NCI-H1930 (cell line): ENCODE measurements at regions not wholly inside any gene's neighbourhood (a gene's known extent, or its start where the extent isn't known, plus 50 kb on each side); places are given as distances from the start of the nearest gene placed in this dataset.

Source experiments
- DNase-seq, 2 experiments: peaks; one replicate each; lab custom pipeline; 2025; lab: John Stamatoyannopoulos, UW

GRCh38 chr1:69244211-69244610 lies 323.5 kb upstream of the LRRC7 start:
- no peak for DNase-seq

DNA sequence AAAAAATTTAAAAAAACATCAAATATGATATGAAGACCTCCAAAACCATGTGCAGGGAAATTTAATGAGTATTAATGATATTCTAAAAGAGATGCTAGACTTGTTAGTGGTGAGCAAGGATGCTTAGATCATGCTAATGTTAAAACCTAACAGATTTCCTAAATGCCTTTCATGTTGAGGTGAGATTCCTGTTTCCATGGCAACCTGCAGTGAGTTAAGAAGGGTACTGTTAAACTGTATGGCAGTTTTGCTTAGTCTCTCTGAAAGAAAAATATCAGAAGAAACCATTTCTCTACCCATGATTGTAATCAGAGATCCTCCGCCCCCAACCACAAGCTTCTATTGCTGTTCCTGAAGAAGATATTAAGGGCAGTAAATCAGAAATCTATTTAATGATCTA lies 321.6 kb upstream of the LRRC7 start:
- DNase-seq, result no peak

DNA sequence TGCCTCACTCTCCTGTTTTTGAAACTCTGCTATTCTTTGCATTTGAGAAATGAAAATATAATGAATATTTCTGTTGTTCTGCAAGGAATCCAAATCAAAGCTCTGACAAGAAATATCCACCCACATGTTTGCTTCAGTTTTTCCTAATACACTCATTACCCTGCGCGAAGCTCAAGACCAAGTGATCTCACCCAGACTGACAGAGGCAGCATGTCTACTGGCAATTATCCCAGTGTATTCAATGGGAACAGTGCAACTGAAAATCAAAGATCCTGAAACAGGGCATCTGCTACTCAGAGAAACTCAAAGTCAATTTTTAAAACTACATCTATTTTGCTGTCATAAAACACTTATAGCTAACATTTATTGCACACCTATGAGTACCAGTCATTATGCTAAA lies 321.0 kb upstream of the LRRC7 start:
- DNase-seq, result no peak

DNA sequence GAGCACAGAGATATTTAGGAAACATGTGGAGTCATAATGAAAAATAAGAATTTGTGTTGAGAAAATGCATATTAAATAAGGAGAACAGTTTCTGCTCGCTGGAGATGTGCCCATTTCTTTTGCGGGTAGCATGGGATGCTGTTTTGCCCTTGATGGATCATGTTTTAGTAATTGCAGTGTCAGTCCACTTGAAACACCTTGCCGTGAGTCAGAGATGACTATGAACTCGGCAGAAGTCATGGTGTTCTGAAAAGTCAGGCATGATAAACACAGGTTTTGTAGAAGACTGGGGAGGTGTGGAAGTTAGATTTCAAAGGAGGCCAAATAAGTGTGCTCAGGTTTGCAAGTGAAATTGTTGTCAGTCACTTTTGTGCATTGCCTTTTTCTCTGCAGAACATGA lies 315.0 kb upstream of the LRRC7 start:
- no peak for DNase-seq

GRCh38 chr1:69256036-69256435 lies 311.7 kb upstream of the LRRC7 start:
- DNase-seq, result no peak

- no peak for DNase-seq
These were observed 308.9 kb upstream of the LRRC7 start for GRCh38 chr1:69258842-69259241.

GRCh38 chr1:69263921-69264391 lies 303.8 kb upstream of the LRRC7 start:
- peak; percentile 39 to 86 for DNase-seq

- no peak for DNase-seq
These were observed 298.2 kb upstream of the LRRC7 start for GRCh38 chr1:69269491-69269890.

GRCh38 chr1:69271587-69272125 lies 296.1 kb upstream of the LRRC7 start:
- no peak for DNase-seq

GRCh38 chr1:69272684-69273083 lies 295.0 kb upstream of the LRRC7 start:
- no peak for DNase-seq

- DNase-seq, result no peak
These were observed 288.8 kb upstream of the LRRC7 start for GRCh38 chr1:69278923-69279322.

DNA sequence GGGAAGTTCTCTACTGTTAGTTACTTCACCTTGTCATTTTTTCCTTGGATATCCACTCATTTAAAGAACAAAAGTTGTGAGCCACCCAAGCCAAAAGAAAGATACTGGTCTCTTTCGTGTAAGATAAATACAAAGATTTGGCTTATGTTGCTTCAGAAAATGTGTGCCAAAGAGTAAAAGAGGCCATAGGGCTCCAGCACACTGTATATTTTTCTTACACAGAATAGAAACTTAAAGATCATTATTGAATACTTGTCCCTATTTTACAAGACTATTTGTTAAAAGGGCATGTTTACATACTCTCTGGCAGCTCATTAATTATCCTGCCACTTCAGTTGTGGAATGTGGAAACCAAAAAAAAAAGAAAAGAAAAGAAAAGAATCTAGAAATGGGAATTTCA lies 284.2 kb upstream of the LRRC7 start:
- no peak for DNase-seq

GRCh38 chr1:69284508-69284907 lies 283.2 kb upstream of the LRRC7 start:
- DNase-seq, result no peak

GRCh38 chr1:69288416-69288815 lies 279.3 kb upstream of the LRRC7 start:
- DNase-seq, result no peak

DNA sequence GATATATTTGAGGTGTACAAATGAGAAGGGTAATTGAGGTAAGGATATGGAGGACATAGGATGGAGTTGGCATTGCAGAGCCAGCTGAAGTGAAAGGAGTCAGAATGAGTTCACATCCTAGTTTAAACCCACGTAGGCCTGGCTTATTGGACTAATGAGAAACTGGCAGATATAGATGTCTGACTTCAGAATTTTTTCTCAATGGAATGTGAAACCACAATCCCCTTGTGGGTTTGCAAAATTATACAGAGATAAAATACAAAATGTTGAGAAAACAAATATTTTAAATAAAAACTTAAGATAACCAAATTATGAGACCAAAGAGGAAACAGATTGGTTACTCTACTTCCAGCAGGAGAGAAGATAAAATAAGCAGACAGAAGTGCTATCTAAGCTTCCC lies 277.4 kb upstream of the LRRC7 start:
- no peak for DNase-seq

DNA sequence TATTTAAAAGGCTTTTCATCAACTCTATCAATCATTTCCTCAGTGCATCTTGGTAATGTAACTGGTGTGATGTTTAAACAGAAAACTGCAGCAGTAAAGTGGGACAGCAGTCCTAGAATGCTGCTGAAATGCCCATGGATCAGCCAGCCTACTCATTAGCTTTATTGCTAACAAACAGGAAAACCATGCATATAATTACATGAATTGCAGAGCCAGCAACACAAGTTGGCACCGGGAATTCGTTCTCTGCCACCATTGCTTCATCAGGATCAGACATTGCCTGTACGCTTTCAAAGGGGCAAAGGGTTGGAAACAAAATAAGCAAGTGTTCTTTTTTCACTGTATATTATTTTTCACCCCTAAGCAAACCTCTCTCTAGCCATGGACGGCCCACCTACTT lies 276.2 kb upstream of the LRRC7 start:
- no peak for DNase-seq

DNA sequence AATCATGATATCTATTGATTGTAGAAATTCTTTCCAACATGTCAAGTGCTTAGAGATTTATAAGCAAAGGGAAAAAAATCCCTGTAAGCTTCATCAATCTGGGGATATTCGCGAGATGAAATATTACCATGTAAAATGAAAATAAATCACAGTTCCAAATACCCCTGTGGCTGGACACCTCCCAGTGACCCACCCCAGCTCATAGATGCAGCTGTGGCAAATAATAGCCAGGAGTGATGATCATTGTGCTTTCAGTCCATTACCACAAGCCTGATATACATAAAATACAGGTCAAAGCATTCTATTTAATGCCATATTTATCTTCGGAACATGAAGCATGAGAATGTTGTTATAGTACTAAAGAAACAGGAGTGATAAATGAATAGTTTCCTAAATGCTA lies 274.9 kb upstream of the LRRC7 start:
- DNase-seq, result no peak

GRCh38 chr1:69294171-69294570 lies 273.6 kb upstream of the LRRC7 start:
- no peak for DNase-seq

GRCh38 chr1:69295265-69295664 lies 272.5 kb upstream of the LRRC7 start:
- DNase-seq, result no peak

- DNase-seq, result no peak
These were observed 262.1 kb upstream of the LRRC7 start for GRCh38 chr1:69305621-69306020.

DNA sequence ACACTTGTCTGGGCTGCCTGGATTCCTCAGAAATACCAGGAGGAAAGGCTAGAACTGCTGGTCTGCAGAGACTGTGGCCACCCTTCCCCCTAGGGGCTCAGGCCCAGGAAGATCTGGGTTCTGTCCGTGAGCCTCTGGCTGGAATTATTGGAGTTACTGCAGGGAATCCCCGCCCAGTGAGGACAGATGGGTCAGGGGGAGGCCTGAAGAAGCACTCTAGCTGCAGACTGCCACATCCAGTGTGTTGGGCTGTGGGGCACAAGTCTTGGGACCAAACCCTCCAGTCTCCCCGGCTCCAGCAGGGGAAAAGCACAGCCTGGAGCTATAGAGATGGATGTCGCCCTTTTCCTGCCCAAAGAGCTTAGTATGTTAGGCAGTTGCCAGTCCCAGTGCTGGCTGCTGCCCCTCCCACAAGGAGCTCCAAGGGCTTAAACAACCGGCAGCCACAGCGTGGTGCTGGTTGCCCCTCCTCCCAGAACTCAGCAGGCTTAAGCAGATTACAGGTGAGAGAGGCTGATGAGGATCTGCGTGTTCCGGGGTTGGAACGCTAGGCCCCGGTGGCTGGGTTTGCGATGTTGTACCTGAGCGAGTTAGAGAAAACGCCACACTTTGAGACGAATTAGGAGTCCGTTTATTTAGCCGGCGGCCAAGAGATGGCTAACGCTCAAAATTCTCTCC lies 255.5 kb upstream of the LRRC7 start:
- DNase-seq, result no peak

DNA sequence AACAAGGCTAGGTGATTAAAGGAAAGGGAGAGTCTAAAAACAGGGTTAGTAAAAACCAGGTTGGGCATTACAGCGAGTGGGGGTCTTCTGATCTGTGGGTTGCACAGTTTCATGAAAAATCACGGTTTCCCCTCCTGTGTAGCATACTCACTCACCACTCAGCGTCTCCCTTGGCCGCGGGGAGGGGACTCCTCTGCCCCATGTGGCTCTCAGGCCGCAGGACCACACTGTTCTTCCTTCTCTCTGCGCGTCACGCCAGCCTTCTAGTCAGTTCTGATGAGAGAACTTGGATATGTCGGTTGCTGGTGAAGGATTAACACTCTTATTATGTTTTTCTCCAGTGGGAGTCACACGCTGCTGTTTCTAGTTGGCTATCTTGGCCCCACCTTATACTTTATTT lies 254.6 kb upstream of the LRRC7 start:
- no peak for DNase-seq

DNA sequence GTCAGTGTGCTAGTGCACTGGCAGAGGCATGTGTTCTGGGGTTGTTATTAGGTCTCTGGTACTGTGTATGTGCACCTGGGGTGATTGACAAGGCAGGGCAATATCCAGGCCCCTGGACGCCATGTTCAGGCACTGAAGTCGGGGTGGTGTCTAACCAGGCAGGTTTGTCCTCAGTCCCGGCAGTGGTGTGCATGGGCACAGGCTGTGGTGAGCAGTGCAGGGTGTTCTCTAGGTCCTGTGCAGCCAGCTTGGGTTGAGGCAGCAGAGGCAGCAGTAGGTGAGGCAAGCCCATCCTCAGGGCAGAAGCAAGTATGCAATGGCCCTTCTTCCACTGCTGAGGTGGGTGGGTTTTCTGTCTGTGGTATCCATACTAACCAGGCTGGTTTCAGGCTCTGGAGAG lies 252.3 kb upstream of the LRRC7 start:
- no peak for DNase-seq

DNA sequence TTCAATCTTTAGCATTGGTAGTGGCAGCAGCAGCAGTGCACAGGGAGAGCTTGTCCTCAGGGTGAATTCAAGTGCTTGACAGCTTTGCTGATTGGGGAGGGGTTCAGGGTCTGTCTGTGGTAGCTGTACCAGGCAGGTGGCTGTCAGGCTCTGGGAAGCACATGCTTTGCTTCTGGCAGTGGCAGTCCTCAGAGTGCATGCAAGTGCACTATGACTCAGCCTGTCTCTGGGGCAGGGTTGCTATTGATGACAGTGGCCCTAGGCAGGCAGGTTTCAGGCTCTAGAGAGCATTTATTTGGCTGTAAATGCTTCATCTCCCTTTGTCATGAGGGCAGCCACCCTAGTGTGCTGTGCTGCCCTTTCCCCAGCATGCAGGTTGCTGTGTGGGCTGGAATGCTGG lies 251.9 kb upstream of the LRRC7 start:
- DNase-seq, result no peak
